ENCODE measurements at regions not wholly inside any gene's neighbourhood (a gene's known extent, or its start where the extent isn't known, plus 50 kb on each side); places are given as distances from the start of the nearest gene placed in this dataset.

GRCh38 chr5:133687212-133688061, 75.1 kb upstream of the FSTL4 start:
- DNase-seq (ENCODE audit: low spot score), result no peak

DNA sequence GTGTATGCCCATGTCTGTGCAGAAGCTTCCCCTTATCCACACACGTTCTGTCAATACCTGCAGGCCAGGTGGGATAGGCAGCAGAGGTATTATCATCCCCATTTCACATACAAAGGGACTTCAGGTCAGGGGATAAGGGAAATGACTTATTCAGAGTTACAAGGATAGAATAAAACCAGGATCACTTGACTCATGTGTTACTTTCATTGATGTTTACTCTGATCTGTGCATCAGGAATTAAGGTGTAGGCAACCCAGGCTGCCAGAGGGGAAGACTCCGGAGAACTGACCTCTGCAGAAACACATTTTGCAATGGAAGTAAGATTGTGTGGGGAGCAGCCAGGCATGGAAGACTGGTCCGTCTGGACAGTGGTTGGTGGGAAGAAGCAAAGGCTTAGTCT, 74.2 kb upstream of the FSTL4 start:
- DNase-seq (ENCODE audit: low spot score), result no peak

GRCh38 chr5:133685402-133686018, 73.2 kb upstream of the FSTL4 start:
- no peak for DNase-seq (ENCODE audit: low spot score)

DNA sequence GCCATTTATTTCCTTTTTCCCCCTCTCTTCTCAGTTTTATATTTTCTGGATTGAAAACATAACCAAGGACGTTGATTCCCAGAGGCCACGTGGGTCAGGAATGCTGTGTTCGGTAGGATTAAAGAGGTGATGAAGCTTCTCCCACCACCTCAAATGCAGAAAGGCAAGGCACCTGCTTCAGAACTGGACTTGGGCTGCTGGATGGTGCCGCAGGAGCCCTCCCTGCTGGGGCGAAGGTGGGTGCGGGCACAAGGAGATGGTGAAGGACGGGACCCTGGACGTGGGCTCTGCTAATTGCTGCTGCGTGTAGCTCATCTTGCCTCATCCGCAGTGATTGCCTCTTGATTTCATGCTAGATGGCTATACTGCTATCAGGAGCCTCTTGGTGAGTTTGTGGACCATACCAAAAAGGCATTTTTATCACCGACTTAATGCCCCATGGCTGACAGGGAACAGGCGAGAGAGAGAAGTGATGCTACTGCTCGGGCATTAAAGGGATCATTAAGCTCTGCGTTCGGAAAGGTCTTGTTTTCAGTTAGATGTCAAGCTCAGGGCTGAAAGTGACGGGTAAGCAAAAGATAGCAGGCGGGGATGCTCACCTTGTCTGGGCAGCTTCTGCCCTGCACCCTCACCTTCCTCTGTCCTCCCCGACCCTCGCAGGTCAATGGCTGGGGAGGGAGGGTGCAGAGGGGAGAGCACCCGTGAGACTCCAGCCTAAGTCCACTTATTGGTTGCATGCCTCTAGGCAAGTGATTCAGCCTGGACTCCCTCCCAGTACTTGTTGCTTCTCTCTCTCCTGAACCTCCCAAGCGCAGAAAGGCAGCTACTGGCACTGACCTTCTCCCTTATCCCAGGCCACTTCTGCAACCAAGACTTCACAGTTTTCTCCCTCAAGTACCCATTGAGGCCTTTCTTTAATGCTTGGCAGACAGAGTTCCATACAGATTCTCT, 71.6 kb upstream of the FSTL4 start:
- DNase-seq (ENCODE audit: low spot score), result no peak

DNA sequence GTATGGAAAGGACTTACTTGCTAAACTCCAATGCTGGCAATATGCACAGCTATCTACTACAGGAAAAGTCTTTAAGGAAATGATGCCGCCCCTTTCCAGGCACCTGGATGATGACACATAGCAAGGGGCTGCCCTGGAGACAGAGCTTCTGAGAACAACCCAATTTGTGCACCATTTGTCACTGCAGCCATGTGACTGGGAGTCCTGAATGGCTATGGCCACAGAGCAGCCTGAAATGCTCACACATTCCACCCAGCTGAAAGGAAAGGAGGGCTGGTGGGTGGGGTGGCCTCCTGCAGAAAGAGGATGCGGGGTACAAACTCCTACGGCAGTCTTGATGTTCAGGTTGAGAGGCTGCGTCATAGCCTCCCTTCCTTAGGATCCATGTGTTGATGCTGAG, 70.1 kb upstream of the FSTL4 start:
- DNase-seq (ENCODE audit: low spot score), result no peak

GRCh38 chr5:133681896-133682295, 69.6 kb upstream of the FSTL4 start:
- DNase-seq (ENCODE audit: low spot score), result no peak

GRCh38 chr5:133680830-133681565, 68.7 kb upstream of the FSTL4 start:
- DNase-seq (ENCODE audit: low spot score), result no peak

GRCh38 chr5:133679534-133679933, 67.2 kb upstream of the FSTL4 start:
- DNase-seq (ENCODE audit: low spot score), result no peak

DNA sequence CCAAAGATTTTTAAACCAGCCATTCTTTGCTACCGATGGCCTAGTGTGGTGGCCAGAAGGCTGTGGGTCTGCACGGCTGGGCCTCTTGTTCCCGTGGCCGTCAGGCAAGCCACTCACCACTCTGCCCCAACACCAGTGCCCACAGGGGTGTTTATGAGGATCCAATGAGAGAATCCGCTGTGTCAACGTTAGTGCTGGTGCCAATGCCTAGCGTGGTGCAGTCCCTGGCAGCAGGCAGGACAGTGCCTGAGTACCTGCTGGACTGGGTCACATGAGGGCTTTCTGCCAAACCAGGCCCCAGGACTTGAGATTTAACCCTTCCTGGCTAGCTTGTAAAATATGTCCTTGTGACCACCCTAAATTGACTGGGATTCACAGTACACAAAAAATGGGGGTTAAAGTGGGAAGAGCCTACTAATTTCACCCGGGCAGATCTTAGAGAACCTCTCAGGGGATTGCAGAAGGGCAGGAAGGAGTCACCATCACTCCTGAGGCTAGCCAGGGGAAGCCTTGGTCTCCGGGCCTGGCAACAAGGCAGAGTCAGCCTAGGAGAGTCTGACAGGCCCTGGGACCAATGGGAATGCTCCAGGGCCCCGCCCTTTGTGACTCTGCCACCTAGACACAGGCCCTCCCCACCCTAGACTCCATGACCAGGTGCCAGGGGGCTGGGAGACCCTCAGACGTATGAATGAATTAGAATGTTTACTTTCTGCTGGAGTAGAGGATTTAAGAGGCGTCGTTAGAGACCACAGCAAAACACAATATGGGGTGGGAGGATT, 63.2 kb upstream of the FSTL4 start:
- no peak for DNase-seq (ENCODE audit: low spot score)

GRCh38 chr5:133670336-133670735, 58.0 kb upstream of the FSTL4 start:
- DNase-seq (ENCODE audit: low spot score), result no peak

DNA sequence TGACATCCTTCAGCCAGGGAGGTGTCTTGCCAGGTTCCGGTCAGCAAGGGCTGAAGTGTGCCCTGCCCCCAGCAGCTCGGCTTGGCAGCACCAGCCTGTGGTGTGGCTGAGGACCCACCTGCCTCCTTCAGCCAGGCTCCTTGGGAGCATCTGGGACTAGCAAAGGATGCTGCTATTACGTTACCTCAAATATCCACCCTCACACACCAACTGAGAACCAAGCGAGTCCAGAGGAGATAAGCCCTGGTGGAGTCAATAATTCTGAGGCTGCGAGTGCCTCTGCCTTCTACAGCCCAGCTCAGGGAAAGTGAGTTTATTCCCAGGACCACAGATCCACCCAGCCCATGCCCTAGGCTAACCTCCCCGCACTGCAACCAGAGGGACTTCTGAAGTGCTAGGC, 57.1 kb upstream of the FSTL4 start:
- DNase-seq (ENCODE audit: low spot score), result no peak

DNA sequence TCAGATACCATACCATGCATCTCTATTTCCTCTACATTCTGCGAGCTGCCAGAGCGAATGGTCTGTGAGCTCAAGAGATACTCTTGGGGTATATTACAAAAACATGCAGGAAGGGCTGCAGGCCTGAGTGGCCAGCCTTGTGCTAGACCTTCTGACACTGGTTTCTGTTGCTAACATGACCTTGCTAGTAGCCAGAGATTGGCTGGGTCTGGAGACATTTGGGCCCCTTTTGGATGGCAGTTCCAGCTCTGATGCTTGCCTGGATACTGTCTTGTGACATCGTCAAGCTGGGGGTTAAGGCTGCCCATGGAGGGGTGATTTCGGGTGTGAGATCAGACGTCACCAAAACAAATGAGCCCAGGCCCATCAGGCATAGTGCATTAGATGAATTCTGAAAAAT, 56.1 kb upstream of the FSTL4 start:
- no peak for DNase-seq (ENCODE audit: low spot score)

GRCh38 chr5:133667217-133667616, 54.9 kb upstream of the FSTL4 start:
- DNase-seq (ENCODE audit: low spot score), result no peak

DNA sequence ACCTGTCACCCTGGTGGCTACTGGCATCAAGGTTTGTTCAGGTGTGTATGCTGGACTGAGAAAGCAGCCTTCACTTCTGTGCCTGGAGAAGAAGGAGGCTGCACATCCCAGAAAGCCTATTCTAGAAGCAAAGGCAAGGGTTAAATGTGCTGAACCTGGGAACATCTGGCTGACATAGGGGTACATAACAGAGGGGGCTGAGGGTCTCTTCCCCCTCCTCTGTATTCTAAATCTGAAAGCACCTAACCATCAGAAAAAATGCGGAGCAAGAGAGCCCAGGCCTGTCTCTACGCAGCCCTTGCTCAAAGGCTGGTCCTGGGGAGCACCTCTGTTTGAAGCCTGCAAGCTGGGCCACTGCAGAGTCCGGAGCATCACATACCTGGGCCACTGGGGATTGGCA, 53.2 kb upstream of the FSTL4 start:
- DNase-seq (ENCODE audit: low spot score), result no peak

DNA sequence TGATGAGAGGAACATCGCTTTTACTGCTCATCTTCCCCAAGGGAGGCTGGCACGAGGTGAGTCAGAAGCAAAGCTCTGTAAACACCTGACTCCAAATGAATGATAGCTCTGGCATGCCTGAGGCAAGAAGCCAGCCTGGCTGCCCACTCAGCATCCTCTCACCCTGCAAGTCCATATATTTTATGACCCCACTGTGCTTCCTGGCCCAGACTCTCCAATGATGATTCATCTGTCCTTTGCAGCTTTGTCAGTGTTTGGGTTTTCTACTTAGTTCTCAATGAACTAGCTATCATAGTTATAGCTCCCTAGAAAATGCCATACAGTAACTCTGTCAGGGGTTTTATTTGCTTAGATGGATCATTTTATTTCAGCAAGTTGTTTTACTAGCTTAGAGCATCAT, 52.1 kb upstream of the FSTL4 start:
- no peak for DNase-seq (ENCODE audit: low spot score)

DNA sequence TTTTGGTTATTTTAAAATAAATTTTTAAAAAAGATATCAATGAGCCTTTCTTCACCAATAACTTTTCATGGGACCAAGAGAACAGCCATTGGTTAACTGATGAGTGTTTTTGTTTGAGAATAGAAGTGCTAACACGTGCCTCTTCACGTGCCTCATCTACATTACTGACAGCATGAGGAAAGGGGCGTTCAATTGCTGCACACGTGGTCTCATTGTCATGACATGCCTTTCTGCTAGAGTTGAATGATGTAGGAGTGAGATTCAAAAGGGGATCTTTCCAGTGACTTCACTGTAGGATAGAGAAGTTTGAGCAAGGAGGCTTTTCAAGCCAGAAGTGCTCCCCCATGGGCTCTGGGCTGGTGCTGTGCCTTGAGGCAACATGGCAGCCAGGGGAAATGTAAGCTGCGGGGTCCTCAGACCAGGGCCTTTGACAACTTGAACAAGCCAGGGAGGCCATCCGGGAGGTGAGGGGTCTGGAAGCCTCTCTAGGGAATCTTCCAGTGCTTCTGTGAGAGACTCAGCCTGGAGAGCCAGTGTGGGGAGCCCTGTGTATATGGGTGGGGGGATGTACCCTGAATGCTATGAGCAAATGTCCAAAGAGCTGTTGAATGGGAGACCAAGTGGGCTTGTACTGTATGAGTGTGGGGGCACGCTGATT, 51.2 kb upstream of the FSTL4 start:
- DNase-seq (ENCODE audit: low spot score), result no peak

GRCh38 chr5:133662578-133662977, 50.2 kb upstream of the FSTL4 start:
- DNase-seq (ENCODE audit: low spot score), result no peak

Data from AG20443 (cell line).